ENCODE measurements at regions not wholly inside any gene's neighbourhood (a gene's known extent, or its start where the extent isn't known, plus 50 kb on each side); places are given as distances from the start of the nearest gene placed in this dataset.

- TF ChIP-seq ZNF462 (CRISPR knock-in tag; IDR thresholded peaks at IDR 0.05) (no peak), REST (IDR thresholded peaks at IDR 0.05; ENCODE audit: unreplicated experiment) (no peak), EZH2phosphoT487 (IDR thresholded peaks at IDR 0.05; ENCODE audit: unreplicated experiment) (no peak), STAT1 (IDR thresholded peaks at IDR 0.05; ENCODE audit: unreplicated experiment) (no peak)
These were observed 1086.1 kb upstream of the MIR17HG start (continued) for GRCh38 chr13:90261343-90261742.

- H3K27me3 ChIP-seq (ENCODE audit: insufficient read depth), result no peaks in the 10 kb centered on the region
- H3K27me3 Mint-ChIP-seq (ENCODE audit: insufficient read depth, low read depth, poor library complexity), result peaks cover 5% of the 10 kb centered on the region
- H3K4me2 ChIP-seq, result no peak overlapping the region
- no peaks in the 10 kb centered on the region for H3F3A ChIP-seq (replicated peaks; ENCODE audit: low read depth)
- ATAC-seq (no peak), DNase-seq (ENCODE audit: low spot score) (no peak)
- H3K9me2 ChIP-seq (ENCODE audit: insufficient read depth), result no peaks in the 10 kb centered on the region
- no peaks in the 10 kb centered on the region for H3K4me1 Mint-ChIP-seq
- H3K27ac ChIP-seq (ENCODE audit: low read depth), result no peak overlapping the region
- no peak overlapping the region for H3K4me3 Mint-ChIP-seq
- no peak for TF ChIP-seq NANOG (IDR thresholded peaks at IDR 0.05; ENCODE audit: borderline replicate concordance)
- no peak for TF ChIP-seq CREB1 (CRISPR knock-in tag; IDR thresholded peaks at IDR 0.05; ENCODE audit: low read depth)
- no peak for TF ChIP-seq REST (IDR thresholded peaks at IDR 0.05; ENCODE audit: unreplicated experiment)
- TF ChIP-seq EZH2phosphoT487 (IDR thresholded peaks at IDR 0.05; ENCODE audit: unreplicated experiment), result no peak
- no peak for TF ChIP-seq CTCF (conservative IDR thresholded peaks at IDR 0.05; ENCODE audit: low read depth in 2 of 2)
- no peaks in the 10 kb centered on the region for H3K79me2 ChIP-seq (replicated peaks; ENCODE audit: insufficient read depth)
- no peak overlapping the region for H3K27ac Mint-ChIP-seq
- no peaks in the 10 kb centered on the region for H3K4me1 ChIP-seq (ENCODE audit: insufficient read depth)
- H3K4me3 ChIP-seq, result no peak overlapping the region
- peaks cover 8% of the 10 kb centered on the region for H3K36me3 Mint-ChIP-seq (ENCODE audit: low read depth)
- H4K20me1 ChIP-seq (replicated peaks; ENCODE audit: insufficient read depth), result no peaks in the 10 kb centered on the region
- no peaks in the 10 kb centered on the region for H3K36me3 ChIP-seq (ENCODE audit: insufficient read depth)
- no peak overlapping the region for H2AFZ ChIP-seq
- peaks cover 4% of the 10 kb centered on the region for H3K9me3 Mint-ChIP-seq
These were observed 1077.3 kb upstream of the MIR17HG start for GRCh38 chr13:90270226-90270625.

Measured in GM23338 (cell line).